CD4-positive, alpha-beta T cell (primary cell): ENCODE measurements at regions not wholly inside any gene's neighbourhood (a gene's known extent, or its start where the extent isn't known, plus 50 kb on each side); places are given as distances from the start of the nearest gene placed in this dataset.

Experiments
- ATAC-seq: fragments of 200-7000 bp; cut with Tn5 transposase; one replicate; pipeline ENCODE4 v1.10.0; 2022; ENCODE audit warnings: mild to moderate bottlenecking; ENCODE audit not compliant: poor library complexity
- CTCF ChIA-PET: fragments of 350-600 bp; sonication (Branson Sonifier 250); formaldehyde crosslinking; loops from one replicate; lab custom pipeline; 2021; ENCODE audit warnings: antibody characterized with exemption, inconsistent platforms; lab: Charles Lee
- POLR2A ChIA-PET: fragments of 350-600 bp; sonication (Branson Sonifier 250); formaldehyde crosslinking; loops from one replicate; lab custom pipeline; 2021; ENCODE audit warnings: antibody characterized with exemption, inconsistent platforms; lab: Charles Lee
- DNase-seq, 14 experiments: peaks; one replicate each; pipeline ENCODE4 v3.0.0-alpha.2; 2013 to 2020; ENCODE audit warnings: mixed read lengths in 2 of 14
- H3K27ac ChIP-seq, 2 donors: one replicate each; pipeline versions ENCODE4 v1.5.1 to v1.7.0; 2013; ENCODE audit warnings: low read length in 2 of 2, low read depth in 1 of 2, mild to moderate bottlenecking in 1 of 2
- H3K27me3 ChIP-seq, 2 experiments: 1 replicate in 1 of 2; 2 replicates in 1 of 2; pipeline versions ENCODE4 v1.6.1 to v1.7.0; 2013; ENCODE audit warnings: low read length in 2 of 2, control low read depth in 1 of 2, mild to moderate bottlenecking in 1 of 2, moderate library complexity in 1 of 2; ENCODE audit not compliant: insufficient read depth in 2 of 2, control insufficient read depth in 1 of 2
- H3K36me3 ChIP-seq: one replicate; pipeline ENCODE4 v1.6.1; 2013; ENCODE audit warnings: low read length, control low read depth; ENCODE audit not compliant: insufficient read depth
- H3K4me1 ChIP-seq: one replicate; pipeline ENCODE4 v1.6.1; 2013; ENCODE audit warnings: low read length, control low read depth; ENCODE audit not compliant: insufficient read depth
- H3K4me3 ChIP-seq: one replicate; pipeline ENCODE4 v1.5.1; 2013; ENCODE audit warnings: mild to moderate bottlenecking, low read length, moderate library complexity
- H3K9me3 ChIP-seq, 2 experiments: 1 replicate in 1 of 2; 2 replicates in 1 of 2; pipeline versions ENCODE4 v1.6.1 to v1.7.0; 2013; ENCODE audit warnings: low read length in 2 of 2, mild to moderate bottlenecking in 2 of 2, control low read depth in 1 of 2, moderate library complexity in 1 of 2; ENCODE audit not compliant: control insufficient read depth in 1 of 2, insufficient read depth in 1 of 2
- H3K27ac Mint-ChIP-seq: one replicate; pipeline ENCODE4 v1.8.0; 2020; ENCODE audit warnings: mixed read lengths
- H3K27me3 Mint-ChIP-seq: one replicate; pipeline ENCODE4 v1.8.0; 2021; ENCODE audit warnings: mixed read lengths
- H3K36me3 Mint-ChIP-seq: one replicate; pipeline ENCODE4 v1.8.0; 2021; ENCODE audit warnings: low read depth, mixed read lengths
- H3K4me1 Mint-ChIP-seq: one replicate; pipeline ENCODE4 v1.8.0; 2021; ENCODE audit warnings: low read depth, mixed read lengths
- H3K4me3 Mint-ChIP-seq: one replicate; pipeline ENCODE4 v1.8.0; 2020; ENCODE audit warnings: mild to moderate bottlenecking, mixed read lengths
- H3K9me3 Mint-ChIP-seq: one replicate; pipeline ENCODE4 v1.8.0; 2020; ENCODE audit warnings: mixed read lengths
- CTCF ChIP-seq: fragments of 200-600 bp; IDR thresholded peaks from one replicate; pipeline ENCODE4 v1.8.0; 2022; ENCODE audit warnings: antibody characterized with exemption, mild to moderate bottlenecking
- intact Hi-C, 2 experiments: fragments of 100-400 bp; cut with DNase I in 1 of 2; cut with micrococcal nuclease in 1 of 2; formaldehyde crosslinking; loops; one replicate each; pipeline versions ENCODE4 v1.15.1 to v1.9.0; 2023 to 2025; cut with DNase I, micrococcal nuclease

- Histone ChIP-seq H3K36me3 (no peaks in the 10 kb centered on the region), H3K9me3 (no peaks in the 10 kb centered on the region), H3K4me3 (no peak overlapping the region), H3K27ac (no peak overlapping the region), H3K27me3 (no peaks in the 10 kb centered on the region), H3K4me1 (peaks cover 5% of the 10 kb centered on the region)
- Mint-ChIP-seq H3K27ac (no peak overlapping the region), H3K27me3 (no peaks in the 10 kb centered on the region), H3K4me3 (no peak overlapping the region), H3K36me3 (no peaks in the 10 kb centered on the region), H3K4me1 (peaks cover 15% of the 10 kb centered on the region), H3K9me3 (no peaks in the 10 kb centered on the region)
- no peak for ATAC-seq
- CTCF ChIA-PET = no interaction called here
- intact Hi-C loops = no loop called here
- no peak for DNase-seq
- POLR2A ChIA-PET = no interaction called here
- no peak for TF ChIP-seq CTCF
Observed at GRCh38 chr12:46471404-46471803, 98.8 kb upstream of the SLC38A2 start.

- Histone ChIP-seq H3K4me1 (peaks cover 5% of the 10 kb centered on the region), H3K27ac (no peak overlapping the region), H3K36me3 (no peaks in the 10 kb centered on the region), H3K9me3 (no peaks in the 10 kb centered on the region), H3K4me3 (no peak overlapping the region), H3K27me3 (no peaks in the 10 kb centered on the region)
- Mint-ChIP-seq H3K27ac (no peak overlapping the region), H3K4me1 (peaks cover 15% of the 10 kb centered on the region), H3K9me3 (no peaks in the 10 kb centered on the region), H3K27me3 (no peaks in the 10 kb centered on the region), H3K4me3 (no peak overlapping the region), H3K36me3 (no peaks in the 10 kb centered on the region)
- CTCF ChIA-PET = no interaction called here
- no peak for ATAC-seq
- intact Hi-C loops = no loop called here
- no peak for DNase-seq
- POLR2A ChIA-PET = no interaction called here
- no peak for TF ChIP-seq CTCF
Observed at GRCh38 chr12:46470975-46471374, 98.4 kb upstream of the SLC38A2 start.

GRCh38 chr12:46470036-46470627 is 97.6 kb upstream of the SLC38A2 start:
- ChIA-PET POLR2A (interaction anchor here (1.6 kb wide), 1 partner anchor 11 kb away, joined by 5 read pairs; no protein-coding TSS in a partner anchor), CTCF (no interaction called here)
- Histone ChIP-seq H3K36me3 (no peaks in the 10 kb centered on the region), H3K9me3 (no peaks in the 10 kb centered on the region), H3K4me1 (peaks cover 5% of the 10 kb centered on the region), H3K27me3 (no peaks in the 10 kb centered on the region), H3K4me3 (no peak overlapping the region), H3K27ac (no peak overlapping the region)
- DNase-seq = peak in 4 of 14 experiments; percentile 33 to 64 (median 47)
- TF ChIP-seq CTCF = no peak
- H3K27ac Mint-ChIP-seq = no peak overlapping the region
- no peaks in the 10 kb centered on the region for H3K9me3 Mint-ChIP-seq
- H3K4me1 Mint-ChIP-seq = peaks cover 15% of the 10 kb centered on the region
- H3K27me3 Mint-ChIP-seq = no peaks in the 10 kb centered on the region
- no peaks in the 10 kb centered on the region for H3K36me3 Mint-ChIP-seq
- ATAC-seq = no peak
- H3K4me3 Mint-ChIP-seq = no peak overlapping the region
- intact Hi-C loops = no loop called here
